ENCODE measurements at regions not wholly inside any gene's neighbourhood (a gene's known extent, or its start where the extent isn't known, plus 50 kb on each side); places are given as distances from the start of the nearest gene placed in this dataset.

- in situ Hi-C loops (cut with MboI; ENCODE audit: low pct_unique_long_range_greater_than_20kb, low sequenced_read_pairs, unreplicated experiment) = no loop called here
- TF ChIP-seq, protein P1, sequence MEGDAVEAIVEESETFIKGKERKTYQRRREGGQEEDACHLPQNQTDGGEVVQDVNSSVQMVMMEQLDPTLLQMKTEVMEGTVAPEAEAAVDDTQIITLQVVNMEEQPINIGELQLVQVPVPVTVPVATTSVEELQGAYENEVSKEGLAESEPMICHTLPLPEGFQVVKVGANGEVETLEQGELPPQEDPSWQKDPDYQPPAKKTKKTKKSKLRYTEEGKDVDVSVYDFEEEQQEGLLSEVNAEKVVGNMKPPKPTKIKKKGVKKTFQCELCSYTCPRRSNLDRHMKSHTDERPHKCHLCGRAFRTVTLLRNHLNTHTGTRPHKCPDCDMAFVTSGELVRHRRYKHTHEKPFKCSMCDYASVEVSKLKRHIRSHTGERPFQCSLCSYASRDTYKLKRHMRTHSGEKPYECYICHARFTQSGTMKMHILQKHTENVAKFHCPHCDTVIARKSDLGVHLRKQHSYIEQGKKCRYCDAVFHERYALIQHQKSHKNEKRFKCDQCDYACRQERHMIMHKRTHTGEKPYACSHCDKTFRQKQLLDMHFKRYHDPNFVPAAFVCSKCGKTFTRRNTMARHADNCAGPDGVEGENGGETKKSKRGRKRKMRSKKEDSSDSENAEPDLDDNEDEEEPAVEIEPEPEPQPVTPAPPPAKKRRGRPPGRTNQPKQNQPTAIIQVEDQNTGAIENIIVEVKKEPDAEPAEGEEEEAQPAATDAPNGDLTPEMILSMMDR (IDR thresholded peaks at IDR 0.05; ENCODE audit: extremely low read depth, insufficient read depth, missing control alignments) = no peak
- DNase-seq (ENCODE audit: low spot score) = no peak
These were observed 2101.0 kb downstream of the NCAM2 start for GRCh38 chr21:23099185-23099584.

DNA sequence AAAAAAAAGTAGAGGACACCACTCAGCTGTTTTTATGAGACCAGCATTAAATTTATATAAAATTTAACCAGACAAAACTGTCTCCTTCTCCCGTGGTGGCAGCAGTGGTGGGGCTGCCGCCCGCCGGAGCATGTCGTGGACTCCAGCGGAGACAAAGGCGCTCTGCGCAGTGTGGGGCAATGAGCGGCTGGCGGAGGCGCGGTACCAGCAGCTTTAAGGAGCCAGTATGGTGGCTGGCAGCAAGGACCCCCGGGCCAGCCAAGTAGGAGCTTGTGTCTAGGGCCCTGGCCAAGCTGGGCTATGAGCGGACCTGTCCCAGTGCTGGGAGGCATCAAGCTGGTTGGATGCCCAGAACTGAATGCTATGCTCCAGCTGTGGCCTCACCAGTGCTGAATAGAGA lies 2102.9 kb downstream of the NCAM2 start:
- in situ Hi-C loops (cut with MboI; ENCODE audit: low pct_unique_long_range_greater_than_20kb, low sequenced_read_pairs, unreplicated experiment) = no loop called here
- DNase-seq (ENCODE audit: low spot score) = no peak
- TF ChIP-seq, protein P1 (IDR thresholded peaks at IDR 0.05; ENCODE audit: extremely low read depth, insufficient read depth, missing control alignments) = no peak

DNA sequence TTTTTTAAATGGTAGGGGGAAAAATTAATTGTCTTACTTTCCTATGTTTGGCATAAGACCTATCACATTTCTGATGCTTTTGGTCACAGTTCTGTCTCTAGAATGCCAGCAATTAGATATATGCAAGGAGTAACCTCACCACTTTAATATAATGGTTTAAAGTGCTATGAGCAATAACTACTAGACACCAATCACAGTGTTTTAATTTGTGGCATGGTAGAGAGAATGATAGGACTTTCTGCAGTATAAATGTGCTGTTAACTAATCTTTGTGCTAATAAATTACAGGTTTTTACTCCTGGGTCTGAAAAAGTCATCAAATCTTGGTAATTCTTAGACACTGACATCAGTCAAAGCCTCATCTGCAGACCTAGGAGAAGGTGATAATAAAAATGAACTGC lies 2110.3 kb downstream of the NCAM2 start:
- in situ Hi-C loops (cut with MboI; ENCODE audit: low pct_unique_long_range_greater_than_20kb, low sequenced_read_pairs, unreplicated experiment) = no loop called here
- TF ChIP-seq, protein P1 (IDR thresholded peaks at IDR 0.05; ENCODE audit: extremely low read depth, insufficient read depth, missing control alignments) = no peak
- DNase-seq (ENCODE audit: low spot score) = no peak

DNA sequence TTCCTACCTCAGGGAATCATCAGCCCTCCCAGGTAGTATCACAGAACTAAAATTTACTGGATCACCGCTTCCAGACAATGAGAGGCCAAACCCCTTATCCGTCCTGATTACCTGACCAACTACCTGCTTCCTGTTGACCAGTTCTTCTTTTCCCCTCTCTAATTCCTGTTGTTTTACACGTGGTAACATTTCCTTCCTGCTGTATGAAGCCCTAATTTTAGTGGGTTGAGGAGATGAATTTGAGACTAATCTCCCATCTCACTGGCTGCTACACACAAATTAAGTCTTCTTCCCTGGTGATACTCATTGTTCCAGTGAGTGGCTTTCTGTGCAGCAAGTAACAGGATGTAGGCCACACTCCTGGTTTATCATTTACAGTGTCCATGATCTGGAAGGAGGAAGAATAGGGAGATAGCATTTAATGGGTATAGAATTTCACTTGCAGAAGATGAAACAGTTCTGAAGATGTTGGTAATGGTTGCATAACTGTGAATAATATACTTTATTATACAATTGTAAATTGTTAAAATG lies 2112.9 kb downstream of the NCAM2 start:
- in situ Hi-C loops (cut with MboI; ENCODE audit: low pct_unique_long_range_greater_than_20kb, low sequenced_read_pairs, unreplicated experiment) = no loop called here
- TF ChIP-seq, protein P1 (IDR thresholded peaks at IDR 0.05; ENCODE audit: extremely low read depth, insufficient read depth, missing control alignments) = no peak
- DNase-seq (ENCODE audit: low spot score) = no peak

DNA sequence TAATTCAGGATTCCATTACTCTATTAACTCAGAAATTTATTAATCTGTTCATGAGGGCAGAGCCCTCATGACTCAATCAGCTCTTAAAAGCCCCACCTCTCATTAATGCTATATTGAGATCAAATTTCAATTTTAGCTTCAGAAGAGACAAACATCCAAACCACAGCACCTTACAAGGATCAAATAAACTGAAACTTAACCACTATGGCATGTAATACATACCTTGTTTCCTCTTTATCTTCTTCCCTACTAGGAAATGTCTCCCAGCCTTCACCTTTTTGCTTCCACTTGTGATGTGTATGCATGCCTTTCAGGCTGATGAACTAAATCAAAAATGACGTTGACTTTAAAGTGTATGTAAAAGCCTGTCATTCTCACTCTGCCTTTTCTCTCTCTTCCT lies 2121.3 kb downstream of the NCAM2 start:
- DNase-seq (ENCODE audit: low spot score) = no peak
- TF ChIP-seq, protein P1 (IDR thresholded peaks at IDR 0.05; ENCODE audit: extremely low read depth, insufficient read depth, missing control alignments) = no peak
- in situ Hi-C loops (cut with MboI; ENCODE audit: low pct_unique_long_range_greater_than_20kb, low sequenced_read_pairs, unreplicated experiment) = no loop called here

- no peak for DNase-seq (ENCODE audit: low spot score)
- in situ Hi-C loops (cut with MboI; ENCODE audit: low pct_unique_long_range_greater_than_20kb, low sequenced_read_pairs, unreplicated experiment) = no loop called here
- TF ChIP-seq, protein P1 (IDR thresholded peaks at IDR 0.05; ENCODE audit: extremely low read depth, insufficient read depth, missing control alignments) = no peak
These were observed 2129.8 kb downstream of the NCAM2 start for GRCh38 chr21:23127973-23128372.

DNA sequence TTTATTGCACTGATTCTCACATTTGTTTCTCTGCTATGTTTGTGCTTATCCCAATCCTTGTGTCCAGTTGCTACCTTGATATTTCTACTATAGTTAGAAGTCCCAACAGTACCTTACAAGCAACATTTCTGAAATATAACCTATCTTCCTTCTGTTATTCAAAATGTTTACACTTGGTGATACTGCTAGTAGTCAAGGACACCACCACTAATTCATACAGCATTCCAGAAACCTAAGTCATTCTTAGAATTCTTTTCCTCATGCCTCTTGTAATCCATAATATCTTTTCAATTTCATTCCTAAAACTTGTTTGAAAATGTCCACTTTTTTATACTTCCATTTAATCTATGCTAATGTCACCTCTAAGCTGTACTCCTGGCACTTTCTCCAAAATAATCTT lies 2132.1 kb downstream of the NCAM2 start:
- in situ Hi-C loops (cut with MboI; ENCODE audit: low pct_unique_long_range_greater_than_20kb, low sequenced_read_pairs, unreplicated experiment) = no loop called here
- no peak for DNase-seq (ENCODE audit: low spot score)
- TF ChIP-seq, protein P1 (IDR thresholded peaks at IDR 0.05; ENCODE audit: extremely low read depth, insufficient read depth, missing control alignments) = no peak
